Activated B cell treated with CpG ODN at 0.5 μM for 24 hours (primary cell): ENCODE measurements at regions not wholly inside any gene's neighbourhood (a gene's known extent, or its start where the extent isn't known, plus 50 kb on each side); places are given as distances from the start of the nearest gene placed in this dataset.

Source experiments
- ATAC-seq: fragments of 200-7000 bp; cut with Tn5 transposase; one replicate; pipeline ENCODE4 v1.10.0; 2021; ENCODE audit warnings: low read depth, mild to moderate bottlenecking, moderate library complexity
- CTCF ChIA-PET: fragments of 350-600 bp; sonication (Branson Sonifier 250); formaldehyde crosslinking; loops from one replicate; lab custom pipeline; 2021; ENCODE audit warnings: antibody characterized with exemption; lab: Charles Lee
- POLR2A ChIA-PET: fragments of 350-600 bp; sonication (Branson Sonifier 250); formaldehyde crosslinking; loops from one replicate; lab custom pipeline; 2021; ENCODE audit warnings: antibody characterized with exemption; lab: Charles Lee
- DNase-seq: peaks from one replicate; pipeline ENCODE4 v3.0.0; 2022
- H3K27ac Mint-ChIP-seq: one replicate; pipeline ENCODE4 v1.8.0; 2020; ENCODE audit warnings: mixed read lengths
- H3K27me3 Mint-ChIP-seq: one replicate; pipeline ENCODE4 v1.8.0; 2021; ENCODE audit warnings: mixed read lengths
- H3K36me3 Mint-ChIP-seq: one replicate; pipeline ENCODE4 v1.8.0; 2021; ENCODE audit warnings: low read depth, mixed read lengths
- H3K4me1 Mint-ChIP-seq: one replicate; pipeline ENCODE4 v1.8.0; 2021; ENCODE audit warnings: mixed read lengths
- H3K4me3 Mint-ChIP-seq: one replicate; pipeline ENCODE4 v1.8.0; 2020; ENCODE audit warnings: mild to moderate bottlenecking, mixed read lengths
- H3K9me3 Mint-ChIP-seq: one replicate; pipeline ENCODE4 v1.8.0; 2020; ENCODE audit warnings: mixed read lengths
- CTCF ChIP-seq: fragments of 200-600 bp; IDR thresholded peaks from one replicate; pipeline ENCODE4 v1.8.0; 2022; ENCODE audit warnings: antibody characterized with exemption, mild to moderate bottlenecking
- intact Hi-C: fragments of 100-400 bp; cut with micrococcal nuclease; formaldehyde crosslinking; loops from one replicate; pipeline ENCODE4 v1.15.1; 2024

DNA sequence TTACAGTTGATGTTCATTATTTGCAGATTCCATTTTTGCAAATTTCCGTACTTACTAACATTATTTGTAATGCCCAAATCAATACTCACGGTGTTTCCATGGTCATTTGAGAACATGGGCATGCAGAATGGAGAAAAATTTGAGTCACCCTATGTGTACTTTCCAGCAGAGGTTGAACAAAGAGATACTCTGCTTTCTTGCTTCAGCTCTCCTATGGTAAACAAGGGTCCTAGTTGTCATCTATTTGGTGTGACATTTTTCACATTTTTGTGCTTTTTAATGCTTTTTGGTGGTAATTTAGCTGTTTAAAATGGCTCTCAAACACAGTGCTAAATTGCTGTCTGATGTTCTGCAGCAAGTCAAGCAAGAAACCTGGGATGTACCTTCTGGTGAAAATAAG, 444.4 kb upstream of the CELF4 start:
- H3K27me3 Mint-ChIP-seq: no peaks in the 10 kb centered on the region
- H3K4me1 Mint-ChIP-seq: no peaks in the 10 kb centered on the region
- H3K4me3 Mint-ChIP-seq: no peak overlapping the region
- CTCF ChIA-PET: no interaction called here
- intact Hi-C loops: no loop called here
- ATAC-seq: no peak
- POLR2A ChIA-PET: no interaction called here
- peaks cover 8% of the 10 kb centered on the region for H3K9me3 Mint-ChIP-seq
- no peak overlapping the region for H3K27ac Mint-ChIP-seq
- no peak for TF ChIP-seq CTCF
- H3K36me3 Mint-ChIP-seq: no peaks in the 10 kb centered on the region
- no peak for DNase-seq

DNA sequence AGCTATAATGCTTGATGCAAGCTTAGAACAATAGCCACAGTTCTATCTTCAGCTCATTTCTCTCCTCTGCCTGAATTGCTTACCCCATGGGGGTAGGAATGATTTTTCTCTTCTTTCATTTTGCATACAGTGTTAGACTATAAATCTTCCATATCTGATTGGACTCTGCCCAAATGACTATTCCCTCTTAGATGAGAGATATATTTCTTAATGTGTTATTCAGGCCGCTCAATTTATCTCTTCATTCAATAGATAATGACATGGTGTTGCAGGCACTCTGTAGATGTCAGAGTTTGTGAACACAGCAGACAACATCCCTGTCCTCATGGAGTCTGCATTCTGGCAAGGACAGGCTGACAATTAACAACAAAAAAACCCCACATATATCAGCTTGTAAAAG, 443.7 kb upstream of the CELF4 start:
- intact Hi-C loops: no loop called here
- TF ChIP-seq CTCF: no peak
- Mint-ChIP-seq H3K27me3 (no peaks in the 10 kb centered on the region), H3K27ac (no peak overlapping the region), H3K4me3 (no peak overlapping the region), H3K4me1 (no peaks in the 10 kb centered on the region), H3K36me3 (no peaks in the 10 kb centered on the region), H3K9me3 (peaks cover 8% of the 10 kb centered on the region)
- DNase-seq: no peak
- ATAC-seq: no peak
- POLR2A ChIA-PET: no interaction called here
- CTCF ChIA-PET: no interaction called here

- no peaks in the 10 kb centered on the region for H3K36me3 Mint-ChIP-seq
- no peak for ATAC-seq
- no peak for DNase-seq
- no peaks in the 10 kb centered on the region for H3K27me3 Mint-ChIP-seq
- intact Hi-C loops: no loop called here
- no peaks in the 10 kb centered on the region for H3K4me1 Mint-ChIP-seq
- H3K9me3 Mint-ChIP-seq: peaks cover 8% of the 10 kb centered on the region
- TF ChIP-seq CTCF: no peak
- CTCF ChIA-PET: no interaction called here
- no peak overlapping the region for H3K27ac Mint-ChIP-seq
- POLR2A ChIA-PET: no interaction called here
- no peak overlapping the region for H3K4me3 Mint-ChIP-seq
Observed at GRCh38 chr18:38007676-38008330, 442.2 kb upstream of the CELF4 start.

GRCh38 chr18:38007026-38007425, 441.4 kb upstream of the CELF4 start:
- no peak for TF ChIP-seq CTCF
- Mint-ChIP-seq H3K4me1 (no peaks in the 10 kb centered on the region), H3K9me3 (peaks cover 8% of the 10 kb centered on the region), H3K36me3 (no peaks in the 10 kb centered on the region), H3K27me3 (no peaks in the 10 kb centered on the region), H3K27ac (no peak overlapping the region), H3K4me3 (no peak overlapping the region)
- DNase-seq: no peak
- ATAC-seq: no peak
- intact Hi-C loops: no loop called here
- ChIA-PET POLR2A (no interaction called here), CTCF (no interaction called here)

DNA sequence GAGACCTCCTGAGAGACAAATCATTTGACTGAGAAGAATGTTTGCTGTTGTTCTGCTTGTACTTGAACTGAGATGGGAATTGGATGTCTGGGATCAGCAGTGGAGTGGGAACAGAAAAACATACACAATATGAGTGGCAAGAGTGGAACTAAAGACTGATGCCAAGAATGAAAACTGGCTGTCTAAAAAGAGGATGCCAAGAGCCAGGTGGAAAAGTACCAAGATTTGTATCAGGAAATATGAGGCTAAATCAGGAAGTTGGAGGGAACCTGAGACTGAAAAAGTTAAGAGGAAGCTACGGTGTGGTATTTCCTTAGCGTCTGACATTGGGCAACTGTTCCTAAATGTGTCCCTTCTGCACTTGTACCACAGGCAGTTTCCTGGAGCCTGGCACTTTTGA, 440.9 kb upstream of the CELF4 start:
- TF ChIP-seq CTCF: no peak
- Mint-ChIP-seq H3K9me3 (peaks cover 6% of the 10 kb centered on the region), H3K27ac (no peak overlapping the region), H3K4me1 (no peaks in the 10 kb centered on the region), H3K27me3 (no peaks in the 10 kb centered on the region), H3K4me3 (no peak overlapping the region), H3K36me3 (no peaks in the 10 kb centered on the region)
- ChIA-PET CTCF (no interaction called here), POLR2A (no interaction called here)
- DNase-seq (no peak), ATAC-seq (no peak)
- intact Hi-C loops: no loop called here
